IMR-90 (cell line): ENCODE measurements at regions not wholly inside any gene's neighbourhood (a gene's known extent, or its start where the extent isn't known, plus 50 kb on each side); places are given as distances from the start of the nearest gene placed in this dataset.

Source experiments
- ATAC-seq: fragments of 200-7000 bp; cut with Tn5 transposase; 2 replicates; pipeline ENCODE4 v1.9.1; 2020; ENCODE audit warnings: low read depth, mild to moderate bottlenecking, moderate library complexity
- BruUV-seq: library from RNA; stranded (reverse); fragments of 400-500 nt; replicated peaks from 2 replicates; lab custom pipeline; 2021; lab: Mats Ljungman, UMichigan
- CTCF ChIA-PET: fragments of 300-600 bp; formaldehyde crosslinking; extraction: SDS; loops from one replicate; lab custom pipeline; 2021; ENCODE audit warnings: antibody characterized with exemption; lab: Yijun Ruan, JAX
- POLR2A ChIA-PET: fragments of 300-600 bp; sonication (Branson Sonifier 250); formaldehyde crosslinking; loops from one replicate; lab custom pipeline; 2022; ENCODE audit warnings: antibody characterized with exemption; ENCODE audit not compliant: unreplicated experiment; lab: Charles Lee
- DNase-seq: peaks from one replicate; pipeline ENCODE4 v3.0.0; 2013
- H2AFZ ChIP-seq: replicated peaks from 2 replicates; pipeline ENCODE3; 2013; ENCODE audit warnings: low read length, mild to moderate bottlenecking; ENCODE audit not compliant: poor library complexity
- H2AK5ac ChIP-seq: 2 replicates; pipeline ENCODE4 v1.6.1; 2013; ENCODE audit warnings: low read depth, low read length, inconsistent platforms
- H2AK9ac ChIP-seq: replicated peaks from 2 replicates; pipeline ENCODE3; 2013; ENCODE audit warnings: mild to moderate bottlenecking, low read depth, low read length, moderate library complexity; ENCODE audit not compliant: poor library complexity
- H2BK120ac ChIP-seq: 2 replicates; pipeline ENCODE4 v1.6.1; 2013; ENCODE audit warnings: low read depth, low read length, inconsistent platforms
- H2BK15ac ChIP-seq: 3 replicates; pipeline ENCODE4 v1.6.1; 2013; ENCODE audit warnings: low read depth, low read length, inconsistent platforms
- H2BK20ac ChIP-seq: 2 replicates; pipeline ENCODE4 v1.6.1; 2013; ENCODE audit warnings: low read depth, mild to moderate bottlenecking, inconsistent platforms, low read length, moderate library complexity
- H2BK5ac ChIP-seq: 2 replicates; pipeline ENCODE4 v1.6.1; 2013; ENCODE audit warnings: mild to moderate bottlenecking, low read depth, low read length, inconsistent platforms; ENCODE audit not compliant: poor library complexity, severe bottlenecking
- H3K14ac ChIP-seq: replicated peaks from 2 replicates; pipeline ENCODE4 v1.6.1; 2013; ENCODE audit warnings: low read depth, low read length, inconsistent platforms
- H3K18ac ChIP-seq: 2 replicates; pipeline ENCODE4 v1.6.1; 2013; ENCODE audit warnings: low read depth, low read length, control low read depth
- H3K23ac ChIP-seq: 2 replicates; pipeline ENCODE4 v1.6.1; 2013; ENCODE audit warnings: low read depth, low read length, inconsistent platforms
- H3K27ac ChIP-seq: 2 replicates; pipeline ENCODE4 v1.5.1; 2013; ENCODE audit warnings: mild to moderate bottlenecking, control low read depth, low read length; ENCODE audit not compliant: insufficient read depth
- H3K27me3 ChIP-seq: 2 replicates; pipeline ENCODE4 v1.6.1; 2013; ENCODE audit warnings: low read length; ENCODE audit not compliant: control insufficient read depth, insufficient read depth
- H3K36me3 ChIP-seq: 2 replicates; pipeline ENCODE4 v1.6.1; 2013; ENCODE audit warnings: low read length, mixed read lengths; ENCODE audit not compliant: control insufficient read depth, insufficient read depth
- H3K4ac ChIP-seq: 2 replicates; pipeline ENCODE4 v1.6.1; 2013; ENCODE audit warnings: low read depth, low read length, inconsistent platforms
- H3K4me1 ChIP-seq: 2 replicates; pipeline ENCODE4 v1.6.1; 2013; ENCODE audit warnings: low read length, mixed read lengths; ENCODE audit not compliant: control insufficient read depth, insufficient read depth
- H3K4me2 ChIP-seq: 2 replicates; pipeline ENCODE4 v1.6.1; 2013; ENCODE audit warnings: low read depth, mild to moderate bottlenecking, control low read depth, low read length, moderate library complexity
- H3K4me3 ChIP-seq: 2 replicates; pipeline ENCODE4 v1.5.1; 2013; ENCODE audit warnings: low read depth, mild to moderate bottlenecking, control low read depth, low read length, moderate library complexity; ENCODE audit not compliant: insufficient read depth
- H3K56ac ChIP-seq: 2 replicates; pipeline ENCODE4 v1.6.1; 2013; ENCODE audit warnings: low read length, inconsistent platforms; ENCODE audit not compliant: insufficient read depth; ENCODE audit errors: extremely low read depth
- H3K79me1 ChIP-seq, 2 experiments: 2 replicates each; pipeline ENCODE4 v1.6.1; 2013; ENCODE audit warnings: low read length in 2 of 2, inconsistent platforms in 1 of 2, low read depth in 1 of 2
- H3K9ac ChIP-seq: 2 replicates; pipeline ENCODE4 v1.6.1; 2013; ENCODE audit warnings: low read depth, low read length, control low read depth
- H3K9me1 ChIP-seq: 2 replicates; pipeline ENCODE4 v1.6.1; 2013; ENCODE audit warnings: low read length, inconsistent platforms; ENCODE audit not compliant: insufficient read depth
- H3K9me3 ChIP-seq: 2 replicates; pipeline ENCODE4 v1.6.1; 2013; ENCODE audit warnings: low read length; ENCODE audit not compliant: control insufficient read depth, insufficient read depth
- H4K20me1 ChIP-seq: 2 replicates; pipeline ENCODE4 v1.6.1; 2013; ENCODE audit warnings: low read length, inconsistent platforms; ENCODE audit not compliant: insufficient read depth
- H4K5ac ChIP-seq: 2 replicates; pipeline ENCODE4 v1.6.1; 2013; ENCODE audit warnings: mild to moderate bottlenecking, low read depth, low read length, control low read depth
- H4K8ac ChIP-seq, 2 experiments: 2 replicates each; pipeline ENCODE4 v1.6.1; 2013; ENCODE audit warnings: low read depth in 2 of 2, low read length in 2 of 2, control low read depth in 1 of 2, inconsistent platforms in 1 of 2
- H4K91ac ChIP-seq: 2 replicates; pipeline ENCODE4 v1.6.1; 2013; ENCODE audit warnings: low read depth, low read length, inconsistent platforms; ENCODE audit not compliant: insufficient read depth
- BHLHE40 ChIP-seq: fragments of 150-350 bp; IDR thresholded peaks from 2 replicates; pipeline ENCODE4 v1.6.1; 2016; ENCODE audit warnings: mild to moderate bottlenecking, low read depth, low read length
- CEBPB ChIP-seq: IDR thresholded peaks from 2 replicates; pipeline ENCODE4 v1.6.1; 2012; ENCODE audit warnings: low read depth, low read length, improper control_type of control experiment
- CHD1 ChIP-seq: IDR thresholded peaks from 2 replicates; pipeline ENCODE4 v1.6.1; 2012; ENCODE audit warnings: low read depth, low read length, improper control_type of control experiment
- CTCF ChIP-seq: conservative IDR thresholded peaks from 2 replicates; pipeline ENCODE4 v1.5.1; 2012; ENCODE audit warnings: mild to moderate bottlenecking, low read depth, low read length, improper control_type of control experiment
- FOS ChIP-seq: fragments of 150-350 bp; IDR thresholded peaks from 2 replicates; pipeline ENCODE4 v1.6.1; 2016; ENCODE audit warnings: low read depth, low read length
- MAFK ChIP-seq: IDR thresholded peaks from 2 replicates; pipeline ENCODE4 v1.6.1; 2012; ENCODE audit warnings: low read depth, low read length, improper control_type of control experiment
- MAZ ChIP-seq: IDR thresholded peaks from 2 replicates; pipeline ENCODE4 v1.6.1; 2012; ENCODE audit warnings: low read depth, mild to moderate bottlenecking, low read length, improper control_type of control experiment, moderate library complexity, borderline replicate concordance
- MXI1 ChIP-seq: IDR thresholded peaks from 2 replicates; pipeline ENCODE4 v1.6.1; 2012; ENCODE audit warnings: low read depth, mild to moderate bottlenecking, low read length, moderate library complexity, borderline replicate concordance
- POLR2A ChIP-seq: IDR thresholded peaks from 2 replicates; pipeline ENCODE4 v1.6.1; 2012; ENCODE audit warnings: mild to moderate bottlenecking, low read depth, low read length
- RAD21 ChIP-seq: IDR thresholded peaks from 2 replicates; pipeline ENCODE4 v1.6.1; 2012; ENCODE audit warnings: low read length, improper control_type of control experiment
- RCOR1 ChIP-seq: IDR thresholded peaks from 2 replicates; pipeline ENCODE4 v1.6.1; 2012; ENCODE audit warnings: mild to moderate bottlenecking, low read length, improper control_type of control experiment; ENCODE audit not compliant: insufficient replicate concordance
- WGBS, 2 experiments: methylation state at CpG; one replicate each; pipeline versions ENCODE4 v1.1.5 to v1.1.7; 2013; ENCODE audit warnings: missing lambda C conversion rate in 2 of 2; ENCODE audit not compliant: insufficient read length in 1 of 2; ENCODE audit errors: extremely low coverage in 2 of 2; 5-methylcytosine and 5-hydroxymethylcytosine counted together
- dilution Hi-C: fragments of 300-500 bp; cut with HindIII; formaldehyde crosslinking; loops from one replicate; pipeline ENCODE4 v1.14.3; 2018; ENCODE audit warnings: low sequenced_read_pairs; ENCODE audit not compliant: unreplicated experiment
- in situ Hi-C: fragments of 300-500 bp; cut with MboI; formaldehyde crosslinking; loops from 3 replicates; pipeline ENCODE4 v1.14.3; 2019; ENCODE audit warnings: low sequenced_read_pairs, inconsistent platforms, mixed read lengths
- intact Hi-C: fragments of 100-400 bp; cut with micrococcal nuclease; formaldehyde crosslinking; loops from 2 replicates; pipeline ENCODE4 v1.10.0; 2022

- intact Hi-C loops = loop anchor here (2.0 to 5.0 kb wide), 2 partner anchors 16 to 136 kb away; no protein-coding TSS in a partner anchor
- Histone ChIP-seq H3K9me3 (peaks cover 5% of the 10 kb centered on the region; the same call in 1 of the 2 replicates), H3K18ac (peak overlapping the region; percentile 99), H3K4me1 (peaks cover 61% of the 10 kb centered on the region), H4K8ac (peak overlapping the region; percentile 95 to 96), H3K27ac (peak overlapping the region; percentile 99), H2BK20ac (peak overlapping the region; percentile 100), H3K4ac (peak overlapping the region; percentile 100), H3K14ac (peak overlapping the region; percentile 99), H3K9ac (peak overlapping the region; percentile 51), H3K23ac (peak overlapping the region; percentile 96), H3K9me1 (peaks cover 50% of the 10 kb centered on the region), H4K5ac (peak overlapping the region; percentile 100), H2AFZ (peak overlapping the region; percentile 79), H4K20me1 (no peaks in the 10 kb centered on the region), H2BK120ac (peak overlapping the region; percentile 100), H4K91ac (peak overlapping the region; percentile 100), H2BK15ac (peak overlapping the region; percentile 100), H3K36me3 (no peaks in the 10 kb centered on the region), H3K4me3 (no peak overlapping the region), H2BK5ac (peak overlapping the region; percentile 100), H3K4me2 (peak overlapping the region; percentile 11; the same call in 1 of the 2 replicates), H2AK5ac (peak overlapping the region; percentile 100), H3K56ac (peak overlapping the region; percentile 93), H3K27me3 (no peaks in the 10 kb centered on the region), H2AK9ac (peak overlapping the region; percentile 99), H3K79me1 (peaks cover 0 to 49% of the 10 kb centered on the region in 2 experiments; a peak in 2 of 4 replicates)
- 0% methylated on average over 4 of the region's 14 CpGs; no CpG with 5 or more reads in 1 of the 2 experiments for WGBS, 2 experiments
- TF ChIP-seq MXI1 (no peak), CTCF (no peak), BHLHE40 (no peak), POLR2A (peak; percentile 64; the same call in 1 of the 2 replicates), CEBPB (peak; percentile 28; the same call in 1 of the 2 replicates), MAZ (peak; percentile 67; the same call in 1 of the 2 replicates), RAD21 (peak; percentile 29), CHD1 (no peak), RCOR1 (peak; percentile 71), FOS (peak; percentile 88), MAFK (peak; percentile 10; the same call in 1 of the 2 replicates)
- peak; percentile 100 for DNase-seq
- ATAC-seq = peak; percentile 87
- dilution Hi-C loops = no loop called here
- in situ Hi-C loops = no loop called here
- ChIA-PET POLR2A (interaction anchor here (0.7 to 1.5 kb wide), 5 partner anchors 9 to 392 kb away, joined by 3 to 6 read pairs (median 3); no protein-coding TSS in a partner anchor), CTCF (interaction anchor here (0.5 kb wide), 1 partner anchor 52 kb away, joined by 4 read pairs; no protein-coding TSS in a partner anchor)
- no TSS peak for BruUV-seq
Measured at GRCh38 chr2:43086451-43087221, 139.8 kb downstream of the ZFP36L2 start.
